HG02840 (cell line): ENCODE measurements at regions not wholly inside any gene's neighbourhood (a gene's known extent, or its start where the extent isn't known, plus 50 kb on each side); places are given as distances from the start of the nearest gene placed in this dataset.

Experiments
- ATAC-seq: cut with Tn5 transposase; IDR thresholded peaks from one replicate; pipeline ENCODE4 v1.9.1; 2021; ENCODE audit warnings: mild to moderate bottlenecking, moderate library complexity, moderate number of reproducible peaks; ENCODE audit not compliant: unreplicated experiment, low FRiP score

GRCh38 chr10:108765794-108766193 lies 1157.5 kb downstream of the XPNPEP1 start:
- ATAC-seq: no peak

GRCh38 chr10:108757946-108758345 lies 1165.4 kb downstream of the XPNPEP1 start:
- no peak for ATAC-seq

- no peak for ATAC-seq
Observed at GRCh38 chr10:108755646-108756045, 1167.7 kb downstream of the XPNPEP1 start.

- ATAC-seq: no peak
Observed at GRCh38 chr10:108753326-108753725, 1170.0 kb downstream of the XPNPEP1 start.

- no peak for ATAC-seq
Observed at GRCh38 chr10:108749042-108749441, 1174.3 kb downstream of the XPNPEP1 start.

- ATAC-seq: no peak
Observed at GRCh38 chr10:108736111-108736510, 1187.2 kb downstream of the XPNPEP1 start.

GRCh38 chr10:108735380-108735779 lies 1187.9 kb downstream of the XPNPEP1 start:
- no peak for ATAC-seq

- ATAC-seq: no peak
Observed at GRCh38 chr10:108721874-108722273, 1201.4 kb downstream of the XPNPEP1 start.

- no peak for ATAC-seq
Observed at GRCh38 chr10:108716352-108716751, 1207.0 kb downstream of the XPNPEP1 start.

GRCh38 chr10:108709927-108710722 lies 1213.2 kb downstream of the XPNPEP1 start:
- no peak for ATAC-seq

- ATAC-seq: no peak
Observed at GRCh38 chr10:108708363-108708762, 1214.9 kb downstream of the XPNPEP1 start.

- peak; percentile 96 for ATAC-seq
Observed at GRCh38 chr10:108696792-108697477, 1226.4 kb downstream of the XPNPEP1 start.

- ATAC-seq: no peak
Observed at GRCh38 chr10:108691126-108691525, 1232.2 kb downstream of the XPNPEP1 start.

GRCh38 chr10:108690530-108690929 lies 1232.8 kb downstream of the XPNPEP1 start:
- no peak for ATAC-seq

GRCh38 chr10:108689891-108690290 lies 1233.4 kb downstream of the XPNPEP1 start:
- no peak for ATAC-seq

- no peak for ATAC-seq
Observed at GRCh38 chr10:108688314-108688713, 1235.0 kb downstream of the XPNPEP1 start.

GRCh38 chr10:108685863-108686531 lies 1237.3 kb downstream of the XPNPEP1 start:
- ATAC-seq: no peak

- ATAC-seq: no peak
Observed at GRCh38 chr10:108684431-108684830, 1238.9 kb downstream of the XPNPEP1 start.

GRCh38 chr10:108673741-108674140 lies 1249.6 kb downstream of the XPNPEP1 start:
- no peak for ATAC-seq

- ATAC-seq: no peak
Observed at GRCh38 chr10:108663587-108663986, 1259.7 kb downstream of the XPNPEP1 start.

GRCh38 chr10:108662975-108663374 lies 1260.3 kb downstream of the XPNPEP1 start:
- no peak for ATAC-seq
